ENCODE measurements at regions not wholly inside any gene's neighbourhood (a gene's known extent, or its start where the extent isn't known, plus 50 kb on each side); places are given as distances from the start of the nearest gene placed in this dataset.

DNA sequence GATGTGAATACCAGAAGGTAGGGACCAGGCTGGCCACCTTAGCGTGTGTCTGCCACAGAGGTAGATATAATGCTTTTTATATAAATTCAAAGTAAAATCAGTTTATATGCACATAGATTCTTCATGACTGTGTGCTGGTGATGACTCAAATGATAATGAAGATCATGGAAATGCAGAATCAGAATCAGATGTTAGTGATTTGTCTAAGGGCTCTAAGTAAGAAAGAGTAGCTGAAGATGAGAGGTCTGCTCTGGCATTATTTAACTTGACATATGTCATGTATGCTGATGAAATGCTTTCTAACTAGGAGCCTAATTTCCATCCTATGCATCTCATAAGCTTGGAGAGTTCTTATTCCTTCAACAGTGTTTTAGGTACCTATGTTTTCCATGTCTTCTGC is 50.3 kb upstream of the DPH6 start:
- no peaks in the 10 kb centered on the region for H3K36me3 ChIP-seq (ENCODE audit: insufficient read depth, low read length)
- no peak overlapping the region for H2AFZ ChIP-seq (ENCODE audit: low read length, unreplicated experiment)
- H3K27ac ChIP-seq (ENCODE audit: low read depth, low read length): no peak overlapping the region
- no peak overlapping the region for H3K4me3 ChIP-seq (ENCODE audit: low read depth, low read length)
- no peaks in the 10 kb centered on the region for H3K27me3 ChIP-seq (ENCODE audit: insufficient read depth, low read length)
- no peaks in the 10 kb centered on the region for H3K4me1 ChIP-seq (ENCODE audit: control insufficient read depth, insufficient read depth, low read length, unreplicated experiment)
- no peaks in the 10 kb centered on the region for H3K79me2 ChIP-seq (ENCODE audit: control insufficient read depth, insufficient read depth, low read length, unreplicated experiment)

DNA sequence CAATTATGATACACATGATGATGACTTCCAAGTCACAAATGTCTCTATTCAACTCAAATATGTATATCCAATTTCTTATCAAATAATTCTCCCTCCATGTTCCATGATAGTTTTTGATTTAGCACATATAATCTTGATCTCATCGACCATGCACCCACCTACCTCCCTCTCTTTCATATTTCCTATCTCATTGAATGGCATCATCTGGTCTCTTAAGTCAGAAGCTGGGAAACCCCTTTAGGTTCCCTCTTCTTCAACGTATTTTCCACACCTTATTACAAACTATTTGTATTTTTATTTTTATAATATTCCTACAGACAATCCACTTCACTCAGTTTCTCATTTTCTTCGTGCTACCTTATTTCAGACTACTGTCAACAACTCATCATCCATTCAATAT is 56.9 kb upstream of the DPH6 start:
- Histone ChIP-seq H2AFZ (ENCODE audit: low read length, unreplicated experiment) (no peak overlapping the region), H3K27ac (ENCODE audit: low read depth, low read length) (peak overlapping the region; percentile 63), H3K36me3 (ENCODE audit: insufficient read depth, low read length) (no peaks in the 10 kb centered on the region; the same call in 1 of the 2 replicates), H3K79me2 (ENCODE audit: control insufficient read depth, insufficient read depth, low read length, unreplicated experiment) (no peaks in the 10 kb centered on the region), H3K4me3 (ENCODE audit: low read depth, low read length) (no peak overlapping the region), H3K4me1 (ENCODE audit: control insufficient read depth, insufficient read depth, low read length, unreplicated experiment) (peaks cover 12% of the 10 kb centered on the region), H3K27me3 (ENCODE audit: insufficient read depth, low read length) (no peaks in the 10 kb centered on the region)

DNA sequence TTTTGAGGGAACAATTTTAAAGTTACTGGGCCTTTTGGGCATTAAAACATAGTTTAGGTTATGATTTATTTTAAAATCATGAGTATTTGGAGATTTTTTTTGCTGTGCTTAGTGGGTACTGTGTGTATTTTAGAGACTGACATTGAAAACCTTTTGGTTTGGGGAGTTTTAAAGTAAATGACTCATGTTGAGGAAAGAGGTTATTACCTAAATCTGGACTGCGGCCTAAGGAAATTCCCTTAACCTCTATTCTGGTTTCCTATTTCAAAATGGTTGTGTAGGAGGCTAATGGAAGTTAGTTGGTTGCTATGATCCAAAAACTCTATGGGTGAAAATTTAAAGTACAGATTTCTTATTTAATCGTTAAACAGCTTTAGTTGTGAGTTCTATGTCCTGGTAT is 57.3 kb upstream of the DPH6 start:
- H3K27me3 ChIP-seq (ENCODE audit: insufficient read depth, low read length): no peaks in the 10 kb centered on the region
- no peaks in the 10 kb centered on the region for H3K79me2 ChIP-seq (ENCODE audit: control insufficient read depth, insufficient read depth, low read length, unreplicated experiment)
- H2AFZ ChIP-seq (ENCODE audit: low read length, unreplicated experiment): peak overlapping the region; percentile 27
- no peak overlapping the region for H3K4me3 ChIP-seq (ENCODE audit: low read depth, low read length)
- H3K27ac ChIP-seq (ENCODE audit: low read depth, low read length): peak overlapping the region; percentile 63
- H3K4me1 ChIP-seq (ENCODE audit: control insufficient read depth, insufficient read depth, low read length, unreplicated experiment): peaks cover 12% of the 10 kb centered on the region
- no peaks in the 10 kb centered on the region; the same call in 1 of the 2 replicates for H3K36me3 ChIP-seq (ENCODE audit: insufficient read depth, low read length)

DNA sequence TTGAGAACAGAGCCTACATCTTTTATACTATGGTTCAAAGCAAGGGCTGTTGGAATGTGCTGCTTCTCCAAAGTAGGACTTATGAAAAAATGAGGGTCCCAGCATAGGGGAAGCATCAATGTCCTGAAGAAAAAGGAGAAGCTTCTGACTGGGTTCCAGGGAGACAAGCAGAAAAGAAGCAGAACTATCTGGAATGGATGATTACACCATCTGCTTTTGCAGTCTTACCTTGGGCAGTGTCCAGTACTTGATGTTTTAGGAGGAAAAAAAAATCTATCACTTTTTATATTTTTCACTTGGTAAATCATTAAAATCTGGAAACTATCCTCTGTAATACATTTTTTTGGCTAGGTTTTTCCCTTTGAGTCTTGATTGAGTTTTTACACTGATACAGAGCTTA is 57.9 kb upstream of the DPH6 start:
- H3K36me3 ChIP-seq (ENCODE audit: insufficient read depth, low read length): no peaks in the 10 kb centered on the region; the same call in 1 of the 2 replicates
- peak overlapping the region; percentile 63 for H3K27ac ChIP-seq (ENCODE audit: low read depth, low read length)
- no peaks in the 10 kb centered on the region for H3K79me2 ChIP-seq (ENCODE audit: control insufficient read depth, insufficient read depth, low read length, unreplicated experiment)
- peaks cover 12% of the 10 kb centered on the region for H3K4me1 ChIP-seq (ENCODE audit: control insufficient read depth, insufficient read depth, low read length, unreplicated experiment)
- peak overlapping the region; percentile 27 for H2AFZ ChIP-seq (ENCODE audit: low read length, unreplicated experiment)
- H3K4me3 ChIP-seq (ENCODE audit: low read depth, low read length): no peak overlapping the region
- H3K27me3 ChIP-seq (ENCODE audit: insufficient read depth, low read length): no peaks in the 10 kb centered on the region

DNA sequence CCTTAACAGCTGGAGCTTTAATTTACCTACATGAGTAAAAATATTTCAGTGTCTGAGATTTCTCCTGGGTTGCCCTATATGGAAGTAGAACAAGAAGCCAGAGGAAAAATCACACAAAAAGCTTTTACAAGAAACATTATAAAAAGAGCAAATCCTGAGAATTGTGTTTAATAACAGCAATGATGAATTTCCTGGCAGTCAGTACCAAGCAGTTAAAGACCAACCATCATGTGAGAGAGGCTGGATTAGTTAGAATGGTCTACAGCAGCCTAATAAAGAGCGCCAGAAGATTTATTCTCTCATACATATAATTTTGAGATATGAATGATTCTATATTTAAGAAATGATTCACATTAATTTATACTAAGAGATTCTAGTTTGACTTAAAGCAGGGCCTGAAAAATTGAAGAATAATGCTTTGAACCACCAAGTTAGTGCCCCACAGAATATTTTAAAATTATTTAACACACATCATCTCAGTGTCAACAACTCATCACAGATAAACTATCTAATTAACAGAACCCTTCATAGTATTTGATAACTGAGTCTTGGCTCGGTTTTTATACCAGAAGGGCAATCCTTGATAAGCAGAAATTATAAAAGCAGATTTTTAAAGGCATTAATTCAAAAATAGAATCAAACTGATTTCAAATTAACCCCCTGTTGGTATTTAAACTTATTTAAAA is 59.9 kb upstream of the DPH6 start:
- no peak overlapping the region for H3K27ac ChIP-seq (ENCODE audit: low read depth, low read length)
- H3K4me3 ChIP-seq (ENCODE audit: low read depth, low read length): no peak overlapping the region
- H3K27me3 ChIP-seq (ENCODE audit: insufficient read depth, low read length): no peaks in the 10 kb centered on the region
- no peaks in the 10 kb centered on the region; the same call in 1 of the 2 replicates for H3K36me3 ChIP-seq (ENCODE audit: insufficient read depth, low read length)
- H3K4me1 ChIP-seq (ENCODE audit: control insufficient read depth, insufficient read depth, low read length, unreplicated experiment): peaks cover 12% of the 10 kb centered on the region
- H3K79me2 ChIP-seq (ENCODE audit: control insufficient read depth, insufficient read depth, low read length, unreplicated experiment): no peaks in the 10 kb centered on the region
- no peak overlapping the region for H2AFZ ChIP-seq (ENCODE audit: low read length, unreplicated experiment)

DNA sequence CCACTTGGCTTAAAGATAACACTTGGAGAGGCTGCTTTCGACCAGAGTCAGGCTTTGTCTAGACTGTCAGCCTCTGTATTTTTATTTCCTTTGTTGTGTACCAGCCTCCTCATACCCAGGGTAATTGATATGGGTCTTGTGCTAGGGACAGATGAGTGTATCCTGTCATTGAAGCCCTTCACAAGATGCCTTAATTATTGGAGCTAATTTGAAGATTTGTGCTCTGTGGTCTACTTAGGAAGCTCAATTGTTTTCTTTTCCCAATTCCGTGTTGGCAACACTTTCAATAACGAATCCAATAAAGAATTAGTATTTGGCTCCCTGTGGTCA is 60.5 kb upstream of the DPH6 start:
- Histone ChIP-seq H3K27ac (ENCODE audit: low read depth, low read length) (no peak overlapping the region), H3K27me3 (ENCODE audit: insufficient read depth, low read length) (no peaks in the 10 kb centered on the region), H3K4me1 (ENCODE audit: control insufficient read depth, insufficient read depth, low read length, unreplicated experiment) (peaks cover 12% of the 10 kb centered on the region), H3K79me2 (ENCODE audit: control insufficient read depth, insufficient read depth, low read length, unreplicated experiment) (no peaks in the 10 kb centered on the region), H3K4me3 (ENCODE audit: low read depth, low read length) (no peak overlapping the region), H2AFZ (ENCODE audit: low read length, unreplicated experiment) (peak overlapping the region; percentile 35), H3K36me3 (ENCODE audit: insufficient read depth, low read length) (no peaks in the 10 kb centered on the region; the same call in 1 of the 2 replicates)

DNA sequence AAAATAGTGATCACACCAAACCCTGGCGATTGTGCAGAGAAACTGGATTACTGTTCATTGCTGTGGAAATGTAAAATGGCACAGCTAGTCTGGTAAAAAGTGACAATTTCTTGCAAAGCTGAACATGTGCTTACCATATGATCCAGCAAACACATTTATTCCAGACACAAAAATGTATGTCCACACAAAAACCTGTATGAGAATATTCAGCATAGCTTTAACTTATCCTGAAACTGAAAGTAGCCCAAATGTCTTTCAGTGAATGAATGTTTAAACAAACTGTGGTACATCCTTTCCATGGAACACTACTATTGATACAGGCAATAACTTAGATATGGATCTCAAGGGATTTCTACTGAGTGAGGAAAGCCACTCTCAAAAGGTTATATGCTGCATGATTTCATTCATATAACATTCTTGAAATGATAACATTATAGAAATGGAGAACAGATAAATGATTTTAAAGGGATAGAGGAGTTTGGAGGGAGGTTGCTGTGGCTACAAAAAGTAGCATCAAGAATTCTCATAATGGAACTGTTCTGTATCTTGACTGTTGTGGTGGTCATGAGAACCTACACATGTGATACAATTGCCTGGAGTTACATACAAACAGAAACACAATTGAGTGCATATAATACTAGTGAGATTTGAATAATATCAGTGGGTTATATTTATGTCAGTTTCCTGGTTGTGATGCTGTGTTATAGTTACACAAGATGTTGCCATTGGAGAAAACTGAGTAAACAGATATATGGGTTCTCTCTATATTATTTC is 70.7 kb upstream of the DPH6 start:
- Histone ChIP-seq H2AFZ (ENCODE audit: low read length, unreplicated experiment) (peak overlapping the region; percentile 31), H3K27ac (ENCODE audit: low read depth, low read length) (no peak overlapping the region), H3K4me3 (ENCODE audit: low read depth, low read length) (no peak overlapping the region), H3K79me2 (ENCODE audit: control insufficient read depth, insufficient read depth, low read length, unreplicated experiment) (no peaks in the 10 kb centered on the region), H3K27me3 (ENCODE audit: insufficient read depth, low read length) (no peaks in the 10 kb centered on the region), H3K4me1 (ENCODE audit: control insufficient read depth, insufficient read depth, low read length, unreplicated experiment) (peaks cover 4% of the 10 kb centered on the region), H3K36me3 (ENCODE audit: insufficient read depth, low read length) (no peaks in the 10 kb centered on the region)

DNA sequence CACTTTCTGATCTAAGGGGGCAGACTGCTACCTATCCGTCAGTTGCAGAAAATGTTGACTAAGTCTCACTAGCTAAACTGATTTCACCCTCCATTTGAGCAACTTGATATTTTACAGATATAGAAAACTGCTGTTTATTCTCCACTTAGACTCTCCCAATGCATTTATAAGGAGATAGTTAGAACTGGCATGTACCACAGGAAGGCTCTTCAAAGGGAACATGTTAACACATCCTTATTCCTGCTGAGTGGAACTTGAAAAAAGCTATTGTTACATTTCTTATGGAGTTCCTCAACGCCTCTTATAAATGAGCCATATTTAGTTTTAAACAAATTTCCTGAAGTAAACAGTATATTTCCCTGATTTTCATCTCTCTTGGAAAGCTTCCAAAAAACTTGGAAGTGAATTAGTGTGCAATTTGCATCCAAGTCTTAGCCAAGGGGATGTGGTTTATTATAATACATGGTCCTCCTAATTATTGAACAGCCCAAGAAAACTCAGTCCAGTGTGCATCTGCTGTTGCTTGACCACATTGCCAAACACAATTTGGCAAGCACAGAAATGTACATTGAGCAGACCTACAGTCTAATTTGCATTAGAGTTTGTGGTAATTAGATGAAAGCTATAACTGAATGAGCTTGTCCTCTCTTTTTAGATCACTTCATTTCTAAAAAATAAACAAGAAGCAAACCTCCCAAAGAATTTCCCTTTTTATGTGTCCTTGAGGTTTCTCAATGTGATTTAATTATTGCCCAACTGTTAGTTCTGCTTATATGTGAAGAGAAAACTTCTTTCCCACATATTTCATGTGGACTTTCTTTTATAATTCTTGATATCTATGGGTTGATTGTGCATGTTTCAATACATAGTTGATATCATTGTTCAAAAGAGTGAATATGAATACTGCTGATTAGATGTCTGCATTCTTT is 72.6 kb upstream of the DPH6 start:
- no peak overlapping the region for H3K4me3 ChIP-seq (ENCODE audit: low read depth, low read length)
- H2AFZ ChIP-seq (ENCODE audit: low read length, unreplicated experiment): no peak overlapping the region
- H3K4me1 ChIP-seq (ENCODE audit: control insufficient read depth, insufficient read depth, low read length, unreplicated experiment): peaks cover 4% of the 10 kb centered on the region
- H3K27ac ChIP-seq (ENCODE audit: low read depth, low read length): no peak overlapping the region
- no peaks in the 10 kb centered on the region for H3K27me3 ChIP-seq (ENCODE audit: insufficient read depth, low read length)
- H3K36me3 ChIP-seq (ENCODE audit: insufficient read depth, low read length): no peaks in the 10 kb centered on the region
- no peaks in the 10 kb centered on the region for H3K79me2 ChIP-seq (ENCODE audit: control insufficient read depth, insufficient read depth, low read length, unreplicated experiment)

DNA sequence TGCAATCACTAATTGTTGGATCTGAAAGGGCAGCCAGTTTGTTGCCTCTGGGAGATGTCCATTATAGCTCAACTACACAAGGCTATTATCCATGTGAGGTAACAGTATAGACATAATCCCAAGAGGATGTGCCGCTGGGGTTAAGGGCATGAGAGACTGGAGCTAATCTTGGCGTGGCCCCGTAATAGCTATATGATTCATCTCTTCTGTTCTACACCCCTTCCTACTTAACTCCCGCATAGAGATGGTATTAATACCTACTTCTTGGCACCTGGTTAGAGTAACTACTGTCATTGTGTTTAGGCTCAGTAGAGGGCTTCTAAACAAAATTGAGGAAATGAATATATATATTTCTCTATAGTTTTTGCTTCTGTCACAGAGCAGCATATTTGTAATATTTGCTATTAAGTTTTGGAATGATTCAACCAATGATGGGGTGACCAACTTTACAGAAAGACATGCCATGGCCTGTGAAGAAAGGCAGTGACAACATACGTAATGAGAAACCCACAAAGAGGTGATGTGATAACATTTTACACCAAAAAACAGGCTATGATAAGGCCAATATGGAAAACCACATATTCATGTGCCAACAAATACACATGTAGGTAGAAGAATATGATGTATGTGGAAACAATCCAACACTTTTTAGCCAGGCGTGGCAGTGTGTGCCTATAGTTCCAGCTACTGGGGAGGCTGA is 76.8 kb upstream of the DPH6 start:
- no peak overlapping the region for H3K4me3 ChIP-seq (ENCODE audit: low read depth, low read length)
- no peak overlapping the region for H3K27ac ChIP-seq (ENCODE audit: low read depth, low read length)
- no peaks in the 10 kb centered on the region for H3K27me3 ChIP-seq (ENCODE audit: insufficient read depth, low read length)
- H3K79me2 ChIP-seq (ENCODE audit: control insufficient read depth, insufficient read depth, low read length, unreplicated experiment): no peaks in the 10 kb centered on the region
- H3K4me1 ChIP-seq (ENCODE audit: control insufficient read depth, insufficient read depth, low read length, unreplicated experiment): peaks cover 37% of the 10 kb centered on the region
- H2AFZ ChIP-seq (ENCODE audit: low read length, unreplicated experiment): no peak overlapping the region
- H3K36me3 ChIP-seq (ENCODE audit: insufficient read depth, low read length): no peaks in the 10 kb centered on the region

DNA sequence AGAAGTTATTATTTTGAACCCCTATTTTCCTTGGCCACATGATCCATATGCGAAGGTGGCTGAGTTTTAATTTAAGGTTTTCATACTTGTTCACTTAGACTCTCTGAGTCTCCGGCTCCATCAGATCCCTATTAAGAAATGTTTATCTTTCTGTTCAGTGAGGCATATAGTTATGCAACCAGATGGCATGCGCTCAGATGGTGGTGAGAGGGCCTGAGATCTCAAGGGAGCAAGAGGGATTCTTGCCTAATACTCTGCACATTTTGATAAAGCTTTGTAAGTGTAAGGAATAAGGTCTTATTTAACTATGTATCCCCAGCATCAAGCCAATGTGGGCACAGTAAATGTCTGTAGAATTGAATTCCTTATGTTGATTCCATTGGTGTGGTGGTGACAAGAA is 78.9 kb upstream of the DPH6 start:
- H3K27ac ChIP-seq (ENCODE audit: low read depth, low read length): peak overlapping the region; percentile 61
- no peaks in the 10 kb centered on the region for H3K79me2 ChIP-seq (ENCODE audit: control insufficient read depth, insufficient read depth, low read length, unreplicated experiment)

More for the DNA sequence above, 78.9 kb upstream of the DPH6 start:
- peak overlapping the region; percentile 48 for H3K4me3 ChIP-seq (ENCODE audit: low read depth, low read length)
- H3K27me3 ChIP-seq (ENCODE audit: insufficient read depth, low read length): no peaks in the 10 kb centered on the region
- peaks cover 33% of the 10 kb centered on the region for H3K4me1 ChIP-seq (ENCODE audit: control insufficient read depth, insufficient read depth, low read length, unreplicated experiment)
- H2AFZ ChIP-seq (ENCODE audit: low read length, unreplicated experiment): peak overlapping the region; percentile 57
- H3K36me3 ChIP-seq (ENCODE audit: insufficient read depth, low read length): no peaks in the 10 kb centered on the region
